ENCODE measurements at regions not wholly inside any gene's neighbourhood (a gene's known extent, or its start where the extent isn't known, plus 50 kb on each side); places are given as distances from the start of the nearest gene placed in this dataset.

GRCh38 chr2:19746611-19747309, 155.0 kb downstream of the TTC32 start:
- no peaks in the 10 kb centered on the region for H3K23me2 ChIP-seq (ENCODE audit: insufficient read length, low read depth, low read length, poor library complexity, severe bottlenecking)
- Mint-ChIP-seq H3K36me3 (ENCODE audit: insufficient read depth in 1 of 3, low read depth in 3 of 3) (no peaks in the 10 kb centered on the region), H3K9me3 (no peaks in the 10 kb centered on the region), H3K27ac (no peak overlapping the region; a peak in 1 of 7 replicates), H3K27me3 (ENCODE audit: low read depth) (peaks cover 3% of the 10 kb centered on the region), H3K4me3 (no peak overlapping the region), H3K4me1 (peaks cover 0 to 3% of the 10 kb centered on the region in 2 experiments; a peak in 1 of 4 replicates)
- no peaks in the 10 kb centered on the region for H3K4me1 ChIP-seq (ENCODE audit: insufficient read depth, low read length)
- H3K14ac ChIP-seq (ENCODE audit: insufficient read depth, low read length) = no peak overlapping the region
- no peaks in the 10 kb centered on the region for H4K20me1 ChIP-seq (ENCODE audit: control insufficient read depth, insufficient read depth, insufficient read length)
- no peak overlapping the region for H3K27ac ChIP-seq (ENCODE audit: insufficient read length, low read depth, low read length)
- H3K56ac ChIP-seq (ENCODE audit: insufficient read length, low read depth, low read length) = no peak overlapping the region
- H2AK5ac ChIP-seq (ENCODE audit: insufficient read length, low read length) = no peak overlapping the region
- H3K4me2 ChIP-seq (ENCODE audit: insufficient read depth, insufficient read length, low read length) = no peak overlapping the region
- H2BK20ac ChIP-seq (ENCODE audit: low read depth, low read length, poor library complexity, severe bottlenecking) = no peak overlapping the region
- no peaks in the 10 kb centered on the region for H3K9me3 ChIP-seq (ENCODE audit: control insufficient read depth, low read depth, low read length)
- H2AFZ ChIP-seq (ENCODE audit: low read length) = no peak overlapping the region
- no peak overlapping the region for H3K9ac ChIP-seq (ENCODE audit: extremely low read depth, insufficient read length, low read length)
- no CpG with 5 or more reads among the region's 13 CpGs for WGBS (ENCODE audit: extremely low coverage, insufficient read length, low lambda C conversion rate)
- H4K91ac ChIP-seq (ENCODE audit: insufficient read length, low read depth, low read length) = no peak overlapping the region
- no peaks in the 10 kb centered on the region for H3K79me2 ChIP-seq (ENCODE audit: insufficient read depth, low read length)
- no peak overlapping the region for H3K4ac ChIP-seq (ENCODE audit: low read depth, low read length)
- peak; percentile 75 for TF ChIP-seq CTCF (conservative IDR thresholded peaks at IDR 0.05)
- H4K8ac ChIP-seq (replicated peaks; ENCODE audit: insufficient read length, low read depth, low read length) = no peak overlapping the region
- H2BK5ac ChIP-seq (ENCODE audit: insufficient read length, low read length) = no peak overlapping the region
- H2BK15ac ChIP-seq (ENCODE audit: low read depth, low read length) = no peak overlapping the region
- no peak overlapping the region for H3K18ac ChIP-seq (ENCODE audit: insufficient read length, low read depth, low read length)
- H4K5ac ChIP-seq (ENCODE audit: insufficient read length, low read depth, low read length) = no peak overlapping the region
- H2BK120ac ChIP-seq (ENCODE audit: low read depth, low read length, poor library complexity, severe bottlenecking) = no peak overlapping the region
- H2BK12ac ChIP-seq (ENCODE audit: insufficient read length, low read depth, low read length) = no peak overlapping the region
- no peak overlapping the region for H3T11ph ChIP-seq (ENCODE audit: low read length)
- H3K23ac ChIP-seq (ENCODE audit: insufficient read length, low read depth, low read length) = no peak overlapping the region
- peak; percentile 78 for DNase-seq
- H3K27me3 ChIP-seq (ENCODE audit: insufficient read depth, low read length) = no peaks in the 10 kb centered on the region
- no peaks in the 10 kb centered on the region for H3K79me1 ChIP-seq (ENCODE audit: insufficient read depth, low read depth, low read length, poor library complexity, severe bottlenecking)

All from H9 (cell line).